ENCODE measurements at regions not wholly inside any gene's neighbourhood (a gene's known extent, or its start where the extent isn't known, plus 50 kb on each side); places are given as distances from the start of the nearest gene placed in this dataset.

- no peak overlapping the region for H2AFZ ChIP-seq (ENCODE audit: low read length)
- no peak overlapping the region for H3K27ac ChIP-seq (ENCODE audit: low read depth, low read length, poor library complexity, severe bottlenecking)
- no peaks in the 10 kb centered on the region for H3K4me1 ChIP-seq (ENCODE audit: insufficient read depth, low read length, severe bottlenecking)
- H3F3A ChIP-seq (ENCODE audit: insufficient read depth, low read length) = 0 out of 2 replicates have a peak, but pooled peaks cover 7% of the 10 kb centered on the region
- H3K9ac ChIP-seq (ENCODE audit: low read length) = no peak overlapping the region
- no peak overlapping the region for H3K4me3 ChIP-seq (ENCODE audit: low read depth, low read length, poor library complexity, severe bottlenecking)
- H3K9me3 ChIP-seq (ENCODE audit: low read length) = no peaks in the 10 kb centered on the region
- no peak overlapping the region for H3K4me2 ChIP-seq (ENCODE audit: low read length)
- peaks cover 86% of the 10 kb centered on the region for H3K79me2 ChIP-seq (ENCODE audit: insufficient read depth, low read length)
- peaks cover 94% of the 10 kb centered on the region for H3K36me3 ChIP-seq (ENCODE audit: insufficient read depth, low read length)
- H4K20me1 ChIP-seq (ENCODE audit: insufficient read depth, low read length) = no peaks in the 10 kb centered on the region
- TF ChIP-seq EZH2 (IDR thresholded peaks at IDR 0.05; ENCODE audit: borderline replicate concordance, low read length) (no peak), CTCF (IDR thresholded peaks at IDR 0.05; ENCODE audit: low read length) (no peak)
- no peaks in the 10 kb centered on the region for H3K27me3 ChIP-seq (ENCODE audit: insufficient read depth, low read length)
- no peaks in the 10 kb centered on the region for H3K9me2 ChIP-seq (ENCODE audit: low read depth, low read length)
Observed at GRCh38 chr1:198880818-198881597, 242.2 kb downstream of the PTPRC start.

GRCh38 chr1:198883184-198883583, 244.3 kb downstream of the PTPRC start:
- H3K4me1 ChIP-seq (ENCODE audit: insufficient read depth, low read length, severe bottlenecking) = no peaks in the 10 kb centered on the region

GRCh38 chr1:198887866-198888265, 249.0 kb downstream of the PTPRC start:
- Histone ChIP-seq H4K20me1 (ENCODE audit: insufficient read depth, low read length) (no peaks in the 10 kb centered on the region), H3K4me2 (ENCODE audit: low read length) (no peak overlapping the region), H3K27me3 (ENCODE audit: insufficient read depth, low read length) (no peaks in the 10 kb centered on the region), H3K9ac (ENCODE audit: low read length) (no peak overlapping the region), H3F3A (ENCODE audit: insufficient read depth, low read length) (no peaks in the 10 kb centered on the region), H3K9me2 (ENCODE audit: low read depth, low read length) (no peaks in the 10 kb centered on the region), H3K27ac (ENCODE audit: low read depth, low read length, poor library complexity, severe bottlenecking) (no peak overlapping the region), H3K36me3 (ENCODE audit: insufficient read depth, low read length) (peaks cover 84% of the 10 kb centered on the region), H3K4me1 (ENCODE audit: insufficient read depth, low read length, severe bottlenecking) (peaks cover 9% of the 10 kb centered on the region), H3K9me3 (ENCODE audit: low read length) (no peaks in the 10 kb centered on the region), H3K4me3 (ENCODE audit: low read depth, low read length, poor library complexity, severe bottlenecking) (no peak overlapping the region), H2AFZ (ENCODE audit: low read length) (no peak overlapping the region), H3K79me2 (ENCODE audit: insufficient read depth, low read length) (peaks cover 99% of the 10 kb centered on the region)
- no peak for TF ChIP-seq CTCF (IDR thresholded peaks at IDR 0.05; ENCODE audit: low read length)
- TF ChIP-seq EZH2 (IDR thresholded peaks at IDR 0.05; ENCODE audit: borderline replicate concordance, low read length) = no peak

More at GRCh38 chr1:198883184-198883583, 244.3 kb downstream of the PTPRC start:
- H3K4me2 ChIP-seq (ENCODE audit: low read length) = no peak overlapping the region
- no peaks in the 10 kb centered on the region for H3K27me3 ChIP-seq (ENCODE audit: insufficient read depth, low read length)
- H3K27ac ChIP-seq (ENCODE audit: low read depth, low read length, poor library complexity, severe bottlenecking) = no peak overlapping the region
- peaks cover 86% of the 10 kb centered on the region for H3K36me3 ChIP-seq (ENCODE audit: insufficient read depth, low read length)
- peaks cover 89% of the 10 kb centered on the region for H3K79me2 ChIP-seq (ENCODE audit: insufficient read depth, low read length)
- no peak overlapping the region for H3K4me3 ChIP-seq (ENCODE audit: low read depth, low read length, poor library complexity, severe bottlenecking)
- no peaks in the 10 kb centered on the region for H4K20me1 ChIP-seq (ENCODE audit: insufficient read depth, low read length)
- no peak overlapping the region for H3K9ac ChIP-seq (ENCODE audit: low read length)
- H2AFZ ChIP-seq (ENCODE audit: low read length) = no peak overlapping the region
- no peaks in the 10 kb centered on the region for H3K9me2 ChIP-seq (ENCODE audit: low read depth, low read length)
- 0 out of 2 replicates have a peak, but pooled peaks cover 7% of the 10 kb centered on the region for H3F3A ChIP-seq (ENCODE audit: insufficient read depth, low read length)
- no peak for TF ChIP-seq EZH2 (IDR thresholded peaks at IDR 0.05; ENCODE audit: borderline replicate concordance, low read length)
- no peak for TF ChIP-seq CTCF (IDR thresholded peaks at IDR 0.05; ENCODE audit: low read length)
- no peaks in the 10 kb centered on the region for H3K9me3 ChIP-seq (ENCODE audit: low read length)

Measured in OCI-LY1 (cell line).